ENCODE measurements at regions not wholly inside any gene's neighbourhood (a gene's known extent, or its start where the extent isn't known, plus 50 kb on each side); places are given as distances from the start of the nearest gene placed in this dataset.

- TF ChIP-seq, protein P1, sequence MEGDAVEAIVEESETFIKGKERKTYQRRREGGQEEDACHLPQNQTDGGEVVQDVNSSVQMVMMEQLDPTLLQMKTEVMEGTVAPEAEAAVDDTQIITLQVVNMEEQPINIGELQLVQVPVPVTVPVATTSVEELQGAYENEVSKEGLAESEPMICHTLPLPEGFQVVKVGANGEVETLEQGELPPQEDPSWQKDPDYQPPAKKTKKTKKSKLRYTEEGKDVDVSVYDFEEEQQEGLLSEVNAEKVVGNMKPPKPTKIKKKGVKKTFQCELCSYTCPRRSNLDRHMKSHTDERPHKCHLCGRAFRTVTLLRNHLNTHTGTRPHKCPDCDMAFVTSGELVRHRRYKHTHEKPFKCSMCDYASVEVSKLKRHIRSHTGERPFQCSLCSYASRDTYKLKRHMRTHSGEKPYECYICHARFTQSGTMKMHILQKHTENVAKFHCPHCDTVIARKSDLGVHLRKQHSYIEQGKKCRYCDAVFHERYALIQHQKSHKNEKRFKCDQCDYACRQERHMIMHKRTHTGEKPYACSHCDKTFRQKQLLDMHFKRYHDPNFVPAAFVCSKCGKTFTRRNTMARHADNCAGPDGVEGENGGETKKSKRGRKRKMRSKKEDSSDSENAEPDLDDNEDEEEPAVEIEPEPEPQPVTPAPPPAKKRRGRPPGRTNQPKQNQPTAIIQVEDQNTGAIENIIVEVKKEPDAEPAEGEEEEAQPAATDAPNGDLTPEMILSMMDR (IDR thresholded peaks at IDR 0.05), result no peak
- no peak for TF ChIP-seq POLR2A (IDR thresholded peaks at IDR 0.05)
These were observed 337.7 kb upstream of the TRPC7 start for GRCh38 chr5:136703036-136703435.

Measured in Peyer's patch (tissue), 4 donors.